Astrocyte (in vitro differentiated cells and primary cell): ENCODE measurements at regions not wholly inside any gene's neighbourhood (a gene's known extent, or its start where the extent isn't known, plus 50 kb on each side); places are given as distances from the start of the nearest gene placed in this dataset.
"Not testable (repeated sequence)": the region's sequence is repeated elsewhere in the genome, so short reads cannot be mapped to it uniquely, and the experiment has no call there.

ENCODE experiments used
- CTCF ChIP-seq: IDR thresholded peaks from 2 replicates; pipeline ENCODE4 v1.5.1; 2011; ENCODE audit warnings: low read depth, mild to moderate bottlenecking, inconsistent platforms, low read length, moderate library complexity; ENCODE audit not compliant: insufficient read depth
- EZH2 ChIP-seq: IDR thresholded peaks from 2 replicates; pipeline ENCODE4 v1.6.1; 2012; ENCODE audit warnings: mild to moderate bottlenecking, low read length, inconsistent platforms; ENCODE audit not compliant: insufficient read depth

DNA sequence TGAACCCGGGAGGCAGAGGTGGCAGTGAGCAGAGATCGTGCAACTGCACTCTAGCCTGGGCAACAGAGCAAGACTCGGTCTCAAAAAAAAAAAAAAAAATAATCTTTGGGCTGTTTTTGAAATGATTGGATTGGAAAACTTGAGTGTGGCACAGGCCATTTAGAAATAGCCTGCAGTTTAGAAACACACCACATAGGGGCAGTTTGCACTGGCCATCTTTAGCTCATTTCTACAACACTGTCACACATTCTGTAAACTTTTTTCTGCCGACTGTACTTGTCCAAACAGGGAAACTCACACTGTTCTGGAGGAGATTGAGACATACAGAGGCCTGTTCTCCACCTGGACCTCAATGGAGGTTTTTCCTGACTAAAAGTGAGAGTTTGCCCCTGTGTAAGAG lies 546.3 kb downstream of the RPIA start:
- not testable (repeated sequence) for TF ChIP-seq CTCF, EZH2
